ENCODE measurements at regions not wholly inside any gene's neighbourhood (a gene's known extent, or its start where the extent isn't known, plus 50 kb on each side); places are given as distances from the start of the nearest gene placed in this dataset.

- no peaks in the 10 kb centered on the region for H3K9me3 ChIP-seq (ENCODE audit: low read depth)
- 0 out of 2 replicates have a peak overlapping the region, but pooled peaks have one; percentile 14 for H2AFZ ChIP-seq
- H3K27ac ChIP-seq: no peak overlapping the region
- no peak for DNase-seq
- 95 to 100% methylated on average over 1 of the region's 1 CpG for whole genome bisulfite sequencing, 2 experiments (ENCODE audit: low coverage in 1 of 2, low lambda C conversion rate in 2 of 2, missing lambda C conversion rate in 2 of 2)
- H3K4me3 ChIP-seq: no peak overlapping the region
- H3K9me2 ChIP-seq (ENCODE audit: insufficient read depth): no peaks in the 10 kb centered on the region
- H3K27me3 ChIP-seq (replicated peaks; ENCODE audit: insufficient read depth): no peaks in the 10 kb centered on the region
- H3K4me2 ChIP-seq (ENCODE audit: unreplicated experiment): no peak overlapping the region
- H3K36me3 ChIP-seq (ENCODE audit: low read depth): no peaks in the 10 kb centered on the region
- in situ Hi-C loops (cut with MboI): no loop called here
- no peaks in the 10 kb centered on the region for H4K20me1 ChIP-seq (ENCODE audit: insufficient read depth)
- H3K9ac ChIP-seq: no peak overlapping the region
- H3K79me2 ChIP-seq (ENCODE audit: insufficient read depth): no peaks in the 10 kb centered on the region
- no peaks in the 10 kb centered on the region for H3K4me1 ChIP-seq (ENCODE audit: insufficient read depth)
- no peaks in the 10 kb centered on the region for H3F3A ChIP-seq (ENCODE audit: insufficient read depth)
- TF ChIP-seq EZH2phosphoT487 (IDR thresholded peaks at IDR 0.05; ENCODE audit: insufficient read depth, low read depth) (no peak), EZH2 (IDR thresholded peaks at IDR 0.05; ENCODE audit: insufficient read depth, poor library complexity, severe bottlenecking) (no peak)
These were observed 1205.5 kb upstream of the CITED2 start for GRCh38 chr6:140579918-140580317.

DNA sequence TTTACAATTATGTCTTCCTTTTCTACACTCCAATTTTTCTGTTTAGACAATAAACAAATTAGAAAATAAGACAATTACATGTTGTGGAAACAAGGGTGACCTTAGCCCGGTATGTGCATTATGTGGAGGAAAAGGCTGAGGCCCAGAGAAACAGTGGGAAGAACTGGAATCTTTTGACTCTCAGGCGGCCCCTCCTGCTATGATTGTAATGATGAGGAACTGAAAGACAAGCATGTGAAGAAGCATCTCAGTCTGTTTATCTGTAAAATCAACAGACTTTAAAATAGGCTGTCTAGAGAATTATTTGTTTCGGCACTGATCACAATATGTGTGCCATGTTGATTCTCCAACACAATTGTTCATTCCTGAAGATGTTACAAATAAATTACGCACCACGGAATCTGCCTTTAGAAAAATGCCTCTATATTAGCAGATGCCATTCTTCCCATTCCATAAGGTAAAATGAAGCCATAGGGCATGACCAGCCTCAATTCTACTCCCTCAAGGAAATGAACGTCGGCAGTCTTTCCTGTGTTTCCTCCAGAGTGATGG, 1201.6 kb upstream of the CITED2 start:
- Histone ChIP-seq H3K79me2 (ENCODE audit: insufficient read depth) (no peaks in the 10 kb centered on the region), H3K9me3 (ENCODE audit: low read depth) (no peaks in the 10 kb centered on the region), H3K4me2 (ENCODE audit: unreplicated experiment) (no peak overlapping the region), H3K9me2 (ENCODE audit: insufficient read depth) (no peaks in the 10 kb centered on the region), H3K36me3 (ENCODE audit: low read depth) (no peaks in the 10 kb centered on the region), H3K27ac (no peak overlapping the region), H3K4me1 (ENCODE audit: insufficient read depth) (peaks cover 19% of the 10 kb centered on the region), H4K20me1 (ENCODE audit: insufficient read depth) (no peaks in the 10 kb centered on the region), H3K9ac (no peak overlapping the region), H2AFZ (no peak overlapping the region), H3F3A (ENCODE audit: insufficient read depth) (peaks cover 27% of the 10 kb centered on the region), H3K4me3 (no peak overlapping the region), H3K27me3 (replicated peaks; ENCODE audit: insufficient read depth) (no peaks in the 10 kb centered on the region)
- no peak for TF ChIP-seq EZH2phosphoT487 (IDR thresholded peaks at IDR 0.05; ENCODE audit: insufficient read depth, low read depth)
- DNase-seq: no peak
- 98 to 99% methylated on average over 7 of the region's 7 CpGs for WGBS, 2 experiments (ENCODE audit: low coverage in 1 of 2, low lambda C conversion rate in 2 of 2, missing lambda C conversion rate in 2 of 2)
- in situ Hi-C loops (cut with MboI): no loop called here

GRCh38 chr6:140572867-140573266, 1198.4 kb upstream of the CITED2 start:
- no peaks in the 10 kb centered on the region for H4K20me1 ChIP-seq (ENCODE audit: insufficient read depth)
- no peaks in the 10 kb centered on the region for H3K9me3 ChIP-seq (ENCODE audit: low read depth)
- no peak overlapping the region for H3K4me3 ChIP-seq
- DNase-seq: peak; percentile 17
- peak overlapping the region; percentile 44; the same call in 1 of the 2 replicates for H3K9ac ChIP-seq
- no peaks in the 10 kb centered on the region for H3K79me2 ChIP-seq (ENCODE audit: insufficient read depth)
- in situ Hi-C loops (cut with MboI): loop anchor here (25.0 kb wide), 1 partner anchor 989 kb away; no protein-coding TSS in a partner anchor
- H3K27me3 ChIP-seq (replicated peaks; ENCODE audit: insufficient read depth): no peaks in the 10 kb centered on the region
- H3K27ac ChIP-seq: peak overlapping the region; percentile 86
- H3K4me1 ChIP-seq (ENCODE audit: insufficient read depth): peaks cover 26% of the 10 kb centered on the region
- H2AFZ ChIP-seq: peak overlapping the region; percentile 32
- no peaks in the 10 kb centered on the region for H3K9me2 ChIP-seq (ENCODE audit: insufficient read depth)
- no peaks in the 10 kb centered on the region for H3K36me3 ChIP-seq (ENCODE audit: low read depth)
- H3F3A ChIP-seq (ENCODE audit: insufficient read depth): peaks cover 33% of the 10 kb centered on the region
- TF ChIP-seq EZH2 (IDR thresholded peaks at IDR 0.05; ENCODE audit: insufficient read depth, poor library complexity, severe bottlenecking): no peak
- no peak for TF ChIP-seq EZH2phosphoT487 (IDR thresholded peaks at IDR 0.05; ENCODE audit: insufficient read depth, low read depth)
- H3K4me2 ChIP-seq (ENCODE audit: unreplicated experiment): peak overlapping the region; percentile 11

DNA sequence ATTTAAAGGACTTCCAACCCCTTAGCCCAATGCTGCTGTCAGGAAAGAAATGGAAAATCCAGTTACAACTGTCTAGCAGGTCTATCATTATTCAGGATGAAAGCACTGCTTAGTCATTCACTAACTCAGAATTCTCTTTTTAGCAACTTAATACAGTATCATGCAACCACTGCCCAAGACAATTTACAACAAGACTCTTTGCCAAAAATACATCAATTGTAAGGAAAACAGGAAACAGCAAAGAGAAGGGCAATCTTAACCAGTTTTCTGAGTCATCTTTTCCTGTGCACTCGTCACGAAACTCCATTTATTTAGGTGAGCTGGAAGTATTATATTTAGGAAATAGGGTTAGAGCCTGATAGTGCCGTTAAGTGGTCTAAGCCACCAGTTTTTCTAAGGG, 1197.7 kb upstream of the CITED2 start:
- H3K36me3 ChIP-seq (ENCODE audit: low read depth): no peaks in the 10 kb centered on the region
- peak overlapping the region; percentile 32 for H2AFZ ChIP-seq
- no peaks in the 10 kb centered on the region for H3K79me2 ChIP-seq (ENCODE audit: insufficient read depth)
- peak; percentile 94 for DNase-seq
- H3K4me1 ChIP-seq (ENCODE audit: insufficient read depth): peaks cover 32% of the 10 kb centered on the region
- H3K4me3 ChIP-seq: no peak overlapping the region
- peak overlapping the region; percentile 27 for H3K4me2 ChIP-seq (ENCODE audit: unreplicated experiment)
- no peaks in the 10 kb centered on the region for H3K9me3 ChIP-seq (ENCODE audit: low read depth)
- peak overlapping the region; percentile 86 for H3K27ac ChIP-seq
- H4K20me1 ChIP-seq (ENCODE audit: insufficient read depth): no peaks in the 10 kb centered on the region
- WGBS, 2 experiments (ENCODE audit: low coverage in 1 of 2, low lambda C conversion rate in 2 of 2, missing lambda C conversion rate in 2 of 2): 0 to 1% methylated on average over 3 of the region's 3 CpGs
- H3K9ac ChIP-seq: peak overlapping the region; percentile 44
- H3K9me2 ChIP-seq (ENCODE audit: insufficient read depth): no peaks in the 10 kb centered on the region
- in situ Hi-C loops (cut with MboI): loop anchor here (25.0 kb wide), 1 partner anchor 990 kb away; no protein-coding TSS in a partner anchor
- H3F3A ChIP-seq (ENCODE audit: insufficient read depth): peaks cover 41% of the 10 kb centered on the region
- no peaks in the 10 kb centered on the region for H3K27me3 ChIP-seq (replicated peaks; ENCODE audit: insufficient read depth)
- TF ChIP-seq EZH2phosphoT487 (IDR thresholded peaks at IDR 0.05; ENCODE audit: insufficient read depth, low read depth): no peak
- no peak for TF ChIP-seq EZH2 (IDR thresholded peaks at IDR 0.05; ENCODE audit: insufficient read depth, poor library complexity, severe bottlenecking)

GRCh38 chr6:140571145-140571544, 1196.7 kb upstream of the CITED2 start:
- TF ChIP-seq EZH2 (IDR thresholded peaks at IDR 0.05; ENCODE audit: insufficient read depth, poor library complexity, severe bottlenecking): no peak
- TF ChIP-seq EZH2phosphoT487 (IDR thresholded peaks at IDR 0.05; ENCODE audit: insufficient read depth, low read depth): no peak
- Histone ChIP-seq H3K9me2 (ENCODE audit: insufficient read depth) (no peaks in the 10 kb centered on the region), H3K9ac (no peak overlapping the region), H3K4me2 (ENCODE audit: unreplicated experiment) (peak overlapping the region; percentile 27), H3K4me3 (no peak overlapping the region), H3F3A (ENCODE audit: insufficient read depth) (peaks cover 50% of the 10 kb centered on the region), H3K36me3 (ENCODE audit: low read depth) (no peaks in the 10 kb centered on the region), H3K9me3 (ENCODE audit: low read depth) (no peaks in the 10 kb centered on the region), H3K27me3 (replicated peaks; ENCODE audit: insufficient read depth) (no peaks in the 10 kb centered on the region), H2AFZ (no peak overlapping the region), H3K27ac (peak overlapping the region; percentile 86), H3K79me2 (ENCODE audit: insufficient read depth) (no peaks in the 10 kb centered on the region), H4K20me1 (ENCODE audit: insufficient read depth) (no peaks in the 10 kb centered on the region), H3K4me1 (ENCODE audit: insufficient read depth) (peaks cover 42% of the 10 kb centered on the region)
- DNase-seq: peak; percentile 29
- in situ Hi-C loops (cut with MboI): loop anchor here (25.0 kb wide), 1 partner anchor 991 kb away; no protein-coding TSS in a partner anchor

All from GM23248 (cell line).